ENCODE measurements at regions not wholly inside any gene's neighbourhood (a gene's known extent, or its start where the extent isn't known, plus 50 kb on each side); places are given as distances from the start of the nearest gene placed in this dataset.

- no peak for DNase-seq (ENCODE audit: insufficient read length, low spot score)
- FAIRE-seq = no peak
- no peak for TF ChIP-seq POLR2A (IDR thresholded peaks at IDR 0.05; ENCODE audit: low read depth, low read length)
Observed at GRCh38 chr6:21955951-21956350, 340.9 kb downstream of the PRL start.

- DNase-seq (ENCODE audit: insufficient read length, low spot score) = no peak
- TF ChIP-seq POLR2A (IDR thresholded peaks at IDR 0.05; ENCODE audit: low read depth, low read length) = no peak
- FAIRE-seq = no peak
Observed at GRCh38 chr6:21958428-21958827, 338.4 kb downstream of the PRL start.

- DNase-seq (ENCODE audit: insufficient read length, low spot score) (no peak), FAIRE-seq (no peak)
- no peak for TF ChIP-seq POLR2A (IDR thresholded peaks at IDR 0.05; ENCODE audit: low read depth, low read length)
Observed at GRCh38 chr6:21961226-21961625, 335.6 kb downstream of the PRL start.

- FAIRE-seq (no peak), DNase-seq (ENCODE audit: insufficient read length, low spot score) (no peak)
- no peak for TF ChIP-seq POLR2A (IDR thresholded peaks at IDR 0.05; ENCODE audit: low read depth, low read length)
Observed at GRCh38 chr6:21965016-21965415, 331.8 kb downstream of the PRL start.

- no peak for DNase-seq (ENCODE audit: insufficient read length, low spot score)
- FAIRE-seq = no peak
- TF ChIP-seq POLR2A (IDR thresholded peaks at IDR 0.05; ENCODE audit: low read depth, low read length) = no peak
Observed at GRCh38 chr6:21965953-21966539, 330.8 kb downstream of the PRL start.

- DNase-seq (ENCODE audit: insufficient read length, low spot score) (no peak), FAIRE-seq (no peak)
- TF ChIP-seq POLR2A (IDR thresholded peaks at IDR 0.05; ENCODE audit: low read depth, low read length) = no peak
Observed at GRCh38 chr6:21967056-21967974, 329.5 kb downstream of the PRL start.

GRCh38 chr6:21968411-21968810, 328.4 kb downstream of the PRL start:
- FAIRE-seq (no peak), DNase-seq (ENCODE audit: insufficient read length, low spot score) (no peak)
- TF ChIP-seq POLR2A (IDR thresholded peaks at IDR 0.05; ENCODE audit: low read depth, low read length) = no peak

GRCh38 chr6:21969192-21969591, 327.6 kb downstream of the PRL start:
- TF ChIP-seq POLR2A (IDR thresholded peaks at IDR 0.05; ENCODE audit: low read depth, low read length) = no peak
- DNase-seq (ENCODE audit: insufficient read length, low spot score) (no peak), FAIRE-seq (no peak)

GRCh38 chr6:21970569-21971300, 326.1 kb downstream of the PRL start:
- FAIRE-seq (no peak), DNase-seq (ENCODE audit: insufficient read length, low spot score) (no peak)
- no peak for TF ChIP-seq POLR2A (IDR thresholded peaks at IDR 0.05; ENCODE audit: low read depth, low read length)

- no peak for DNase-seq (ENCODE audit: insufficient read length, low spot score)
- no peak for FAIRE-seq
- TF ChIP-seq POLR2A (IDR thresholded peaks at IDR 0.05; ENCODE audit: low read depth, low read length) = no peak
Observed at GRCh38 chr6:21971541-21971940, 325.3 kb downstream of the PRL start.

- no peak for TF ChIP-seq POLR2A (IDR thresholded peaks at IDR 0.05; ENCODE audit: low read depth, low read length)
- FAIRE-seq (no peak), DNase-seq (ENCODE audit: insufficient read length, low spot score) (no peak)
Observed at GRCh38 chr6:21972516-21972915, 324.3 kb downstream of the PRL start.

GRCh38 chr6:21977346-21977745, 319.5 kb downstream of the PRL start:
- no peak for DNase-seq (ENCODE audit: insufficient read length, low spot score)

GRCh38 chr6:21981235-21981833, 315.5 kb downstream of the PRL start:
- no peak for TF ChIP-seq POLR2A (IDR thresholded peaks at IDR 0.05; ENCODE audit: low read depth, low read length)
- DNase-seq (ENCODE audit: insufficient read length, low spot score) (no peak), FAIRE-seq (no peak)

More at GRCh38 chr6:21977346-21977745, 319.5 kb downstream of the PRL start:
- FAIRE-seq = no peak
- TF ChIP-seq POLR2A (IDR thresholded peaks at IDR 0.05; ENCODE audit: low read depth, low read length) = no peak

- FAIRE-seq (no peak), DNase-seq (ENCODE audit: insufficient read length, low spot score) (no peak)
- no peak for TF ChIP-seq POLR2A (IDR thresholded peaks at IDR 0.05; ENCODE audit: low read depth, low read length)
Observed at GRCh38 chr6:21984135-21984534, 312.7 kb downstream of the PRL start.
